Neutrophil (primary cell): ENCODE measurements at regions not wholly inside any gene's neighbourhood (a gene's known extent, or its start where the extent isn't known, plus 50 kb on each side); places are given as distances from the start of the nearest gene placed in this dataset.

Experiments used
- H3K27ac ChIP-seq: fragments of 200-600 bp; sonication (generic); 2 replicates; pipeline ENCODE4 v1.5.1; 2016; ENCODE audit warnings: mild to moderate bottlenecking, moderate library complexity
- H3K27me3 ChIP-seq: fragments of 200-600 bp; sonication (generic); 2 replicates; pipeline ENCODE4 v1.6.0; 2016; ENCODE audit warnings: mild to moderate bottlenecking
- H3K36me3 ChIP-seq: fragments of 200-600 bp; sonication (generic); 2 replicates; pipeline ENCODE4 v1.5.1; 2017
- H3K4me1 ChIP-seq, 2 experiments: fragments of 200-600 bp in 1 of 2; sonication (generic) in 1 of 2; 1 replicate in 1 of 2; 2 replicates in 1 of 2; pipeline versions ENCODE4 v1.5.1 to v1.6.1; 2013 to 2016; ENCODE audit warnings: low read depth in 1 of 2, low read length in 1 of 2, mild to moderate bottlenecking in 1 of 2, moderate library complexity in 1 of 2; ENCODE audit not compliant: control insufficient read depth in 1 of 2, insufficient read depth in 1 of 2
- H3K4me3 ChIP-seq, 2 experiments: fragments of 200-600 bp in 1 of 2; sonication (generic) in 1 of 2; 1 replicate in 1 of 2; 2 replicates in 1 of 2; pipeline ENCODE4 v1.5.1; 2013 to 2016; ENCODE audit warnings: low read depth in 1 of 2, low read length in 1 of 2, mild to moderate bottlenecking in 1 of 2, moderate library complexity in 1 of 2
- H3K9me3 ChIP-seq: fragments of 200-600 bp; sonication (generic); 2 replicates; pipeline ENCODE4 v1.5.1; 2016
- CTCF ChIP-seq: fragments of 200-600 bp; sonication (generic); IDR thresholded peaks from 2 replicates; pipeline ENCODE4 v1.5.1; 2016; ENCODE audit warnings: antibody characterized with exemption

DNA sequence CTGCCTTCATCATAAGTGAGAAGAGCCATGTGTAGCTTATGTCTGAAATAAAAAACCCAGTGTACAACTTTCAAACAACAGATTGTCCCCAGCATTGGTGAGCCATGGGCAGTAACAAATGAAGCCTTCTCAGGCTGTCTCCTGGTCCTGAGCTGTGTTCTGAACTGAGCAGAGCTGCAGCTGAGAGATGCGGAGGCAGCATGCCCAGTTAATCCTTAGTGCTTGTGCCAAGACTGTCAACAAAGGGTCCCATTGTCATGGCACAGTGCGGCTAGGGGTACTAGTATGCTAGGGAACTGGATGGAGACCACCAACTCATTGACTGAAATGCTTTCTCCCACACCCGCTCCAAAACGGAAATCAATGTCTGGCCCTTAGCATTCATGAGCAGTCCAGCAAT is 154.3 kb downstream of the RMST start:
- no peak for TF ChIP-seq CTCF
- no peak overlapping the region for H3K4me3 ChIP-seq
- H3K27ac ChIP-seq: no peak overlapping the region
- H3K27me3 ChIP-seq: no peaks in the 10 kb centered on the region
- H3K9me3 ChIP-seq: no peaks in the 10 kb centered on the region
- no peaks in the 10 kb centered on the region for H3K4me1 ChIP-seq
- H3K36me3 ChIP-seq: no peaks in the 10 kb centered on the region

GRCh38 chr12:97628962-97629361 is 166.4 kb downstream of the RMST start:
- Histone ChIP-seq H3K27me3 (no peaks in the 10 kb centered on the region), H3K4me1 (no peaks in the 10 kb centered on the region), H3K9me3 (no peaks in the 10 kb centered on the region), H3K27ac (no peak overlapping the region), H3K4me3 (no peak overlapping the region), H3K36me3 (no peaks in the 10 kb centered on the region)
- TF ChIP-seq CTCF: no peak

GRCh38 chr12:97629382-97629781 is 166.8 kb downstream of the RMST start:
- Histone ChIP-seq H3K4me3 (no peak overlapping the region), H3K4me1 (no peaks in the 10 kb centered on the region), H3K27me3 (no peaks in the 10 kb centered on the region), H3K27ac (no peak overlapping the region), H3K36me3 (no peaks in the 10 kb centered on the region), H3K9me3 (no peaks in the 10 kb centered on the region)
- no peak for TF ChIP-seq CTCF

- no peaks in the 10 kb centered on the region for H3K36me3 ChIP-seq
- H3K4me1 ChIP-seq: no peaks in the 10 kb centered on the region
- H3K27me3 ChIP-seq: no peaks in the 10 kb centered on the region
- no peaks in the 10 kb centered on the region for H3K9me3 ChIP-seq
- H3K4me3 ChIP-seq: no peak overlapping the region
- TF ChIP-seq CTCF: no peak
- no peak overlapping the region for H3K27ac ChIP-seq
Observed at GRCh38 chr12:97630356-97630755, 167.8 kb downstream of the RMST start.

DNA sequence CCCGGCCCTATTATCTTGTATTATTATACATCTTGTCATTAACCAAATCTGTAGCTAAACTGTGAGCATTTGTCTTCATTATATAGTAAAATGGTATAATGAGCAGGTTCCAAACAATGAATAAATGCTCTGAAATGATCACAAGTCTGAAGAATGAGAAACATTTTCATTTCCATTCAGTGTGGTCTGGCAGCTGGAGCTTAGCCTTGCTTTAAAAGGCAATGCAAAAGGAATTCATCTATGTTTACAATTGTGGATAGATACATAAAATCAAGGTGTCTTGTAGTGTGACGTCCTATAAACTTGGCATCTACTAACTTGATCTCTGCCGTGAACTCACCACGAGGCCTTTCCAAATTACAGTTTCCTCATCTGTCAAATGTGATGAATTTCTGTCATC is 168.3 kb downstream of the RMST start:
- H3K27ac ChIP-seq: no peak overlapping the region
- no peaks in the 10 kb centered on the region for H3K9me3 ChIP-seq
- no peak overlapping the region for H3K4me3 ChIP-seq
- H3K27me3 ChIP-seq: no peaks in the 10 kb centered on the region
- TF ChIP-seq CTCF: no peak
- H3K4me1 ChIP-seq: no peaks in the 10 kb centered on the region
- no peaks in the 10 kb centered on the region for H3K36me3 ChIP-seq

GRCh38 chr12:97637770-97638169 is 175.2 kb downstream of the RMST start:
- H3K4me3 ChIP-seq: no peak overlapping the region
- H3K9me3 ChIP-seq: no peaks in the 10 kb centered on the region
- no peak for TF ChIP-seq CTCF
- H3K36me3 ChIP-seq: no peaks in the 10 kb centered on the region
- no peaks in the 10 kb centered on the region for H3K27me3 ChIP-seq
- H3K4me1 ChIP-seq: no peaks in the 10 kb centered on the region
- H3K27ac ChIP-seq: no peak overlapping the region
